Astrocyte of the cerebellum (primary cell): ENCODE measurements at regions not wholly inside any gene's neighbourhood (a gene's known extent, or its start where the extent isn't known, plus 50 kb on each side); places are given as distances from the start of the nearest gene placed in this dataset.

Source experiments
- DNase-seq: peaks from one replicate; pipeline ENCODE4 v3.0.0-alpha.2; 2011; ENCODE audit warnings: low read depth
- H3K4me3 ChIP-seq: 2 replicates; pipeline ENCODE4 v1.5.1; 2011; ENCODE audit warnings: mild to moderate bottlenecking, low read depth, low read length, moderate library complexity
- in situ Hi-C: cut with HindIII; loops from 2 replicates; pipeline ENCODE4 v1.10.0; 2017; ENCODE audit warnings: low sequenced_read_pairs
- TF ChIP-seq, protein P1 (sequence below): IDR thresholded peaks from 2 replicates; pipeline ENCODE4 v1.5.1; 2012; ENCODE audit warnings: low read length, low read depth, moderate library complexity, mild to moderate bottlenecking; ENCODE audit errors: missing control alignments

DNA sequence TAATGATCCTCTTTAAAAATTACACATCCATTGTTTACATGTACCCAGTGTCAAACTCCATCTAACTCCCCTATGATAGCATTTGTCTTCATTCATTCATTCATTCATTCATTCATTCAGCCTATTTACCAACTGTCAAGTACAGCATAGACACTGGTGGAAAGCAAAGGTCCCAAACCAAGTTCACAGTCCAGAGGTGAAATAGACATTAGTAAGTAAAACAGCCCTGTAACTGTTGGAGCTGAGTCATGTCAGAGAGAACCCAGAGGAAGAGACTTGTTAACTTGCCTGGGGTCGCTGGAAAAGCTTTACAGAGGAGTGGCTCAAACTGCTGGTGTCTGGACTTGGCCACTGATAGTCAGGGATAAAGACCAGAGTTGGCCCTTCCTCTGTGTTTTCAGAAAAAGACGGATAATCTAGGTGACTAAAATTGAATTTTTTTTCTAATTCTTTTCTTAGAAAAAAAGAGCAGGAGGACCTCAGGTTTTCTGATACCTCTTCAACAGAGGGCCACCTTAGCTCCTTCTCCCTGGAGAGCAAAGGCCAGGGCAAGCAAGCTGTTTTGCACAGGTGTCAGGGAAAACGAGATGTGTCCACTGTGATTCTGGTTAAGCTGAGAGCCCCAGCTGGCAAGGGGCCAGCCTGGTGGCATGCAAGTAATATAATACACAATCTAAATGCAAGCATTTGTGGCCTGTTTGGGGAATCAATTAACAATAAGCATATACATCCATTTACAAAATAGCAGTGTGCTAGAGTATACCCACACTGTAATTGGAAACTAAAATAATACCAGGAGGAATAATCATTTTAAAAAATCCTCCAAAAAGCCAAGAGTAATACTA lies 96.7 kb upstream of the SLC14A2 start:
- no peak for DNase-seq
- TF ChIP-seq, protein P1, sequence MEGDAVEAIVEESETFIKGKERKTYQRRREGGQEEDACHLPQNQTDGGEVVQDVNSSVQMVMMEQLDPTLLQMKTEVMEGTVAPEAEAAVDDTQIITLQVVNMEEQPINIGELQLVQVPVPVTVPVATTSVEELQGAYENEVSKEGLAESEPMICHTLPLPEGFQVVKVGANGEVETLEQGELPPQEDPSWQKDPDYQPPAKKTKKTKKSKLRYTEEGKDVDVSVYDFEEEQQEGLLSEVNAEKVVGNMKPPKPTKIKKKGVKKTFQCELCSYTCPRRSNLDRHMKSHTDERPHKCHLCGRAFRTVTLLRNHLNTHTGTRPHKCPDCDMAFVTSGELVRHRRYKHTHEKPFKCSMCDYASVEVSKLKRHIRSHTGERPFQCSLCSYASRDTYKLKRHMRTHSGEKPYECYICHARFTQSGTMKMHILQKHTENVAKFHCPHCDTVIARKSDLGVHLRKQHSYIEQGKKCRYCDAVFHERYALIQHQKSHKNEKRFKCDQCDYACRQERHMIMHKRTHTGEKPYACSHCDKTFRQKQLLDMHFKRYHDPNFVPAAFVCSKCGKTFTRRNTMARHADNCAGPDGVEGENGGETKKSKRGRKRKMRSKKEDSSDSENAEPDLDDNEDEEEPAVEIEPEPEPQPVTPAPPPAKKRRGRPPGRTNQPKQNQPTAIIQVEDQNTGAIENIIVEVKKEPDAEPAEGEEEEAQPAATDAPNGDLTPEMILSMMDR, result no peak
- in situ Hi-C loops, result no loop called here
- no peak overlapping the region for H3K4me3 ChIP-seq

DNA sequence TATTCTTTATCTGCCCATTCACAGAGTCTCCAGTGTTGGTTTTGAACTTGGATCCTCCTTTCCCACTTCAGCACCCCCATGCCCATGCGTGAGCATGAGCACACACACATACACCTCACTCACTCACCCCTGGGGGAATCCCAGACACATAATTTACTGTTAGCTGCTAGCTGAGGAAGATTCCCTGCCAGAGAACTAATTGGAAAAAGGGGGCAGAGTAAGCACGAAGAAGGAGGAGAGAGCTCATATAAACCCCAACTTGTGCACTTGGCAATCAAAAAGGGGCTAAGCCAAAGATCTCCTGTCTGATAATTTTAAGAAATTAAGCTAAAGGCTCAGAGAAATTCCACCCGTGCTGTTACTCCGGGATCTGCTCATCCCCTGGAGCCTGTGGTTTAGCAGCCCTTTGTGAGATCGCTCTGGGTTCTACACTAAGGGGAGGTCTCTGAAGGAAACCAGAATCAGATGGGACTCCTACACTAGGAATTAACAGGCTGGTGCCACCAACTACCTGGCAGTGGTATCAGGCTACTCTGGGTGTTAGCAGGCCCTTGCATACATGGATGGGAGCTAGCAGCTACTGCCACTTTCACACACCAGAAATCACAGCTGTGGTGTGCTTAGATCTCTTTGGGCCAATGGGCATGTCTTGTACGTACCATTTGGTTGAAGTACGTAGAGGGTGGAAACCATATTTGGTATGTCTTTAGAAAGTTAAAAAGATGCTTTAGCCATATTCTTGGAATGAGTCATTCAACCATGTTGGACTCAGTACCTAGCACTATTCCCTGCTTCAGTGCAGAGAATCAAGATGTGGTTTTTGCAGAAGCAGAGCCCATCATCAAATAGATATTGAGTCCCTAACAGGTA lies 95.6 kb upstream of the SLC14A2 start:
- DNase-seq, result peak; percentile 19
- no peak overlapping the region for H3K4me3 ChIP-seq
- in situ Hi-C loops, result no loop called here
- TF ChIP-seq, protein P1, result no peak

DNA sequence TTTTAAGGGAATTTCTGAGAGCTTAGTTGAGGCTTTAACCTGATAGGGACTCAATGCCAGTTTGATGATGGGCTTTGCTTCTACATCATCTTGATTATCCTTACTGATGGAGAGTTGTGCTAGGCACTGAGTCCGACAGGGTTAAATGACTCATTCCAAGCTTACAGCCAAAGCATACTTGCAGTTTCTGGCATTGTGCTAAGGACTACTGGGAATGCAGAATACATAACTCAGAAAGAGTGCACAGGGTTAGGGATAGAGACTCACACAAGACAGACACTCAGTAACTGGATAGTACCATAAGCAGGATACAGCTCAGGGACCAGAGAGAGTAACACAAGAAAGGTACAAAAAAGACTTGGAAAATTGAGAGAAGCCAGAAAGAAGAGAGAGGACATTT lies 94.1 kb upstream of the SLC14A2 start:
- peak; percentile 72 for DNase-seq
- TF ChIP-seq, protein P1, result no peak
- no peak overlapping the region for H3K4me3 ChIP-seq
- in situ Hi-C loops, result no loop called here

DNA sequence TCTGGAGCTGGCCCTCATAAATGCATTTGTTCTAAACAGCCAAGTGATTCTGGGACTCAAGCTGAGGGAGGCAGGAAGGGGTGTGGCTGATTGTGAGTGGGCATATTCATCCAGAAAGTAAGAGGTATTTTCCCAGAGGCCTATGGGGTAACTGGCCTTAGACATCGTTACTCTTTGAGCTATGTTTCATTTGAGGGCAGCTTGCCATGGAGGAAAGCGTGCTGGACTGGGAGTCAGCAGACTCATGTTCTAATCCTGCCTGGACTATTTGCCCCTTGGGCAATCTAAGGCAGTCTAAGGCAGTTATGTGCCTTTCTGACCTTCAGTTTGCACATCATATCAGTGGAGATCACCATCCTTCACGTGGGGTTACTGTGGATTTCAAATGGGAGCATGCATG lies 93.5 kb upstream of the SLC14A2 start:
- in situ Hi-C loops, result no loop called here
- TF ChIP-seq, protein P1, result no peak
- no peak for DNase-seq
- H3K4me3 ChIP-seq, result no peak overlapping the region

DNA sequence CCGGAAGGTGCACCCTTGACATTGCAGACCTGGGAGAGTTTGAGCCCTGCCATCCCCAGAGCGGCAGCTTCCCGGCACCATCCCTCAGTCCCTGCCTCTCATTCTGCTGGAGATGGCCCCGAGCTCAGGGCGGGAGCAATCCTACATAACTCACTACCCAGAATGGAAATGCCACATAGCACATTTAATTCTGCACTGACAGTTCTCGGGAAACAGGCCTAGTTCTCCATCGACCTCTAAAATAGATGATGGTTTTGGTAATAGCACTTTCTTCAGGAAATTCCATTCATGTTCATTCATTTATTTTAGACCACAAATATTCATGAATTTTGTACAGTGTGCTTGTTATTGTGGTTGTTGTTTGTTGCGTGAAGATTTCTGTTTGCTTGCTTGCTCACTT lies 92.9 kb upstream of the SLC14A2 start:
- TF ChIP-seq, protein P1, result no peak
- peak; percentile 60 for DNase-seq
- in situ Hi-C loops, result no loop called here

DNA sequence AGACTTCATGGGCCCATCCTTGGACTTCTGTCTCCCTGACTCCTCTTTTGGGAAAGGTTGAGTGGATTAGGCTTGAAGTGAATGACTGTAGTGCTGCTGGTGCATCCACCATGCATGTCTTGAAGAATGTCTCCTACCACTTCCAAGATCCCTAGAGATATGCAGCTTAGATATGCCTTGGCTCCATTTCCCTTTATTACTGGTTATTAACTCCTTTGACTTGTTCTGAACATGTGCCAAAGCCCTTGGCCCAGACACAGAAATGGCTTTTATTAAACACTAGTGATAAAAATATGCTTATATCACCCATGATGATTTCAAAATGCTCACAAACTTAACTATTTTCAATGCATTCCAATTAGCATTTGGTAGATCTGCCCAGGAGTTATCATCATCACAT lies 90.0 kb upstream of the SLC14A2 start:
- DNase-seq, result no peak
- TF ChIP-seq, protein P1, result no peak
- no peak overlapping the region for H3K4me3 ChIP-seq
- in situ Hi-C loops, result no loop called here

More for the DNA sequence above, 92.9 kb upstream of the SLC14A2 start:
- H3K4me3 ChIP-seq, result no peak overlapping the region
